ENCODE measurements at regions not wholly inside any gene's neighbourhood (a gene's known extent, or its start where the extent isn't known, plus 50 kb on each side); places are given as distances from the start of the nearest gene placed in this dataset.

DNA sequence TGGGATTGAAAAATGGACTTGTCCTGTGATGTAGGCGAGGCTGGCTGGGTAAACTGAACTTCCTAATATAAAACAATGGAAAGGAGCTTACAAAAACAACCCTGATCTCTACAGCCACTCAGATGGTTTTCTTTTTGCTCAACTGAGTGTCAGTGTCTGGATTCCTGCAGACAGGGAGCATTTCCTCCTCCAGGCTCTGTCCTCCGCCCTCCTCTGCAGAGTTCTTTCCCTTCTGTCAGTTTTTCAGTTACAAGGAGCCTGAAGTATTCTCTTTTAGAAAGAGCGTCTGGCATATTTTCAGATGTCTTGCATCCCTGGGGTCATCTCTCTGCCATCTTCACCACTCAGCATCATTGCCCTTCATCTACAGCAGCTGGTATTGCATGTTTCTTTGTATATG is 50.0 kb upstream of the PITRM1 start:
- DNase-seq, result no peak

Measured in suppressor macrophage treated with lipopolysaccharide for 4 hours (primary cell).